Testis (tissue), 2 donors: ENCODE measurements at regions not wholly inside any gene's neighbourhood (a gene's known extent, or its start where the extent isn't known, plus 50 kb on each side); places are given as distances from the start of the nearest gene placed in this dataset.

Experiments
- CTCF ChIP-seq, 3 experiments: fragments of 450-650 bp in 2 of 3; fragments of 200-600 bp in 1 of 3; sonication (generic) in 1 of 3; IDR thresholded peaks; one replicate each; pipeline ENCODE4 v1.5.1; 2016 to 2019; ENCODE audit warnings: antibody characterized with exemption in 3 of 3, mild to moderate bottlenecking in 2 of 3, moderate library complexity in 1 of 3
- POLR2A ChIP-seq: fragments of 450-650 bp; IDR thresholded peaks from one replicate; pipeline ENCODE4 v1.6.1; 2017; ENCODE audit warnings: antibody characterized with exemption, mild to moderate bottlenecking, moderate library complexity

GRCh38 chr4:28106155-28106554, 1245.5 kb downstream of the STIM2 start:
- no peak for TF ChIP-seq CTCF (IDR thresholded peaks at IDR 0.05)
- no peak for TF ChIP-seq POLR2A
